ENCODE measurements at regions not wholly inside any gene's neighbourhood (a gene's known extent, or its start where the extent isn't known, plus 50 kb on each side); places are given as distances from the start of the nearest gene placed in this dataset.

DNA sequence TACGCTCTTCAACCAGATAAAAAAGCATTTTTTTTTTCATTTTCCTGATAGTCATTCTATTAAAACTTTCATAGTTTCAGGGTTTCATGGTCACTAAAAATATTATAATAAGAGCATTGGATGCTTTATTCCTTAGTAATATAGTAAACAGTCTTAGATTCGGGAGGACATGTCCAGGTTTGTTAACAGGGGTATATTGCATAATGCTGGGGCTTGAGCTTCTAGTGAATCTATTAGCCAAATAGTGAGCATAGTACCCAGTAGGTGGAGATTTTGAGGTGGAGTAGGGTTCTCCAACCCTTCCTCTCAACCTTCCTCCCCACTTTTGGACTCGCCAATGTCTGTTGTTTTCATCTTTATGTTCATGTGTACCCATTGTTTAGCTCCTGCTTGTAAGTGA is 277.4 kb upstream of the RGS6 start:
- DNase-seq: no peak

DNA sequence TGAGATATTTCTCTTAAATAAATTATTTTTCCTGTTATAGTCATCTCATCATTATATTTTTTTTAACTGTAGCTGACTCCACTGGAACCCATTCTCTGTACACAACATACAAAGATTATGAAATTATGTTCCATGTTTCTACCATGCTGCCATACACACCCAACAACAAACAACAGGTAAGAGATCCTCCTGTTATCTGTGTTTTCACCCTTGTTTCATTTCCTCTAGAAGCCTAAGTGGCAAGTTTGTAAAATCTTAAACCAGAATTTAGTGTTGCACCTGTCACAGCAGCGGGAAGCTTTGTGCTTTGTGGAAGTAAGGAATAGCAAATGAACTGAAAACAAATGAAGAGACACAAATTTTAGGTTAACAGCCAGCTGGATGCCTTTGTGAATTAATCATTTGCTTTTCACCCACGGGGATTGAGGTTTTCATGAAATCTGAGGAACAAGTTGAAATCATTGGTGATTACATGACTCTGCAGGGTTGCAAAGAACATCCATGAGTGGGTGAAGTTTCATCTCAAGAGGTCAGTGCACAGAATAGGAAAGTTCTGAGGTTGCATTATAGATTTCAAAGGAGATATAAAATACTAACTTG is 273.9 kb upstream of the RGS6 start:
- no peak for DNase-seq

DNA sequence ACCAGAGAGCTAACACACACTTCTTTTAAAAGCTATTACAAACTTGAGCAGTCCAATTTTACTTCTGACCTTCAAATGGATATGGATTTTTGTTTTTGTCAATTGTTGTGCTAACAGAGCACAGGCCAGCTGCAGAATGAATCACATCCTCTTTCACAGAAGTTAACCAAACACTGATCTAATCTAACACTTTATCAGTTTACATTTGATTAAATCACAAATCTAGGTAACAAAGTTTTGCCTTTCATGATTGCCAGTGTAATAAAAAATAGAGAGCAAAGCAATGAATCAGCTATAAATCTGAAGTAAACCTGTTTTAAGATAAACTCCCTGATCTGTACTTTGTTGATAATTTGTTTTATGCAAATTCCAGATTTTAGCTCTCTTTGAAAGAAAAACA is 273.1 kb upstream of the RGS6 start:
- no peak for DNase-seq

DNA sequence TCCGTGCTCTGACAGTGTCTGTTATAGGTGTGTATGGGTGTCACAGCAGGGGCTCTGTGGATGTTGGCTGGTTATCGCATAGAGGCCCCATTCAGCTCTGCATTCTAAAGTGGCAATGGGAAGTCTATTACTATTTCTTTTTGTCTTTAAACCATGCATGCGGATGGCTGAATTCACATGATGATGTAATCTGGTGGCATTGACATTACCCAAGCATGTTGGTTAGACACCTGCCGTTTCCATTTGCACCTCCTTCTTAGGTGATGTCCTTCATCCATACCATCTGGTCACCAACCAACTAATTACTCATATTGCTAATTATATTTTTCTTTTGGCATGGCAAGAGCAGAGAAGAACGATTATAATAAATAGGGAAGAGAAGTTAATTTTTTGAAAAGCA is 270.8 kb upstream of the RGS6 start:
- no peak for DNase-seq

DNA sequence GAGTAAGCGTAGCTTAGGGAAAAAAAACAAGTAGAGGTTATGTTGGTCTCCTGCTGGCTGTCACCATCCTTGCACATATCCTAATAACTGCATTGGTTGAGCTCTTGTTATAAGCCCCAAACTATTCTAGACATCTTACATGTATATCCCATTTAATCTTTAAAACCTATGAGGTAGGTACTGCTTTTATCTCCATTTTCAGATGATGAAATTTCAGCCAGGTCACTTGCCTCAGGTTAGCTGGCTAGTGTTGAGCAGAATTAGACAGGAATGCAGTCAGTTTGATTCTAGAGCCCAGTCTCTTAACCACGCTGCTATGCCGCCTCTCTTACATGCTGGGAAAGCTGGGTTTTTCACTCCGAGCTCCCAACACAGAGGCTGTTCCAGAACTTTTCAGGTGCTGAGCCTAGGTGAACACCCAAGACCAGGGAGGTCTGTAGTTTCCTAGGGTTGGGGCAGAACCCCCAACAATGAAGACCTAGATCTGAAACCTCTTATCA is 269.9 kb upstream of the RGS6 start:
- DNase-seq: no peak

DNA sequence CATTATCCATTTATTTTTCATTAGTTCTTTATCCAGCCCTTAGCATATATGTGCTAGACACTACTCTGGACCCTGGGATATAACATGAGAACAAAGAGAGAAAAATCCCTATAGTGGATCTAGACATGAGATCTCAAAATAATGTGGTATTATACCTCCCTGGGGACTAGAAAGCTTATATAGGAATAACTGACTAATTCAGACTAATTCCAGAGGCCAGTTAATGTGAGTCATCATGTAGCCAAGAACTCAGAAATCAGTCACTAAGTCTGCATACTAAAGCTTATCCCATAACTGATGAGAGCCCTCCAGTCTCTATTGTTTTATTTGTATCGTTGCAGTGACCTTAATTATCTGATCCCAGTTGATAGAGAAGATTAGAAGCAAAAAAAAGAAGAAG is 267.1 kb upstream of the RGS6 start:
- no peak for DNase-seq

DNA sequence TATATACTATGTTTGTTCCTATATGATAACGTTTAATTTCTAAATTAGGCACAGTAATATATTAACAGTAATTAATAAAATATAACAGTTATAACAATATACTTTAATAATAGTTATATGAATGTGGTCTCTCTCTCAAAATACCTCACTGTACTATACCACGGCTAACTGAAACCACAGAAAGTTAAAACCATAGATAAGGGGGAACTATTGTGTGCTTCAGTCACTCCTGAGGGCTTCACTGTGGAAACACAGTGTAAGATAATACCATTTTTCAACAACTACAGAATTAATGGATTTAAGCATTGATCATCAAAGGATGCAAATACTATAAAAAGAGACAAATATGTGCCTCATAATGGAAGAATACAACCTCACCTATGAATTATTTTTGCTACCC is 266.4 kb upstream of the RGS6 start:
- no peak for DNase-seq

DNA sequence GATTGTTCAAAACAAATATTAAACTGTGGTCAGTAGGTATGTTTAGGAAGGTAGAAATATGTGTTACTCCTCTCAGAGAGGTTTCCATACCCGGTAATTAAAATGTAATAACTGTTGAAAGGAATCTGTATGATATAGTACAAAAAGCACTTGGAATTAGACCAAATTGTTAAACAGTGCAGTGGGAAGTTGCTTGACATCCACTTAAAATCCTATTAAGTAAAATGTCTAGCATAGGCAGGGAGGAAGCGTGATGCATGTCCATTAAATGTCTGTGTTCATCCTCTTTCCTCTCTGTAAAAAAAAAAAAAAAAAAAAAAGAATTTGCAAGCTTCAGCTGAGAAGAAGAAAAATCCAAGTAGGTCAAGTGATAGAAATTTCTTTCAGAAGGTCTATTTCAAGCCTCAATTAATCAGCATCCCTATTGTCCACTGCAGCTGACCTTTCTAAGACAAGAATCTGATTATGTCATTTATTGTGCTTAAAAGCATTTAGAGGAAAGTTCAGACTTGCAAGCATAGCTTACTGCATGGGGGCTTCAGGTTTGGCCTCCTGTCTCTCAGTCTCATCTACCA is 265.6 kb upstream of the RGS6 start:
- peak; percentile 8 for DNase-seq

DNA sequence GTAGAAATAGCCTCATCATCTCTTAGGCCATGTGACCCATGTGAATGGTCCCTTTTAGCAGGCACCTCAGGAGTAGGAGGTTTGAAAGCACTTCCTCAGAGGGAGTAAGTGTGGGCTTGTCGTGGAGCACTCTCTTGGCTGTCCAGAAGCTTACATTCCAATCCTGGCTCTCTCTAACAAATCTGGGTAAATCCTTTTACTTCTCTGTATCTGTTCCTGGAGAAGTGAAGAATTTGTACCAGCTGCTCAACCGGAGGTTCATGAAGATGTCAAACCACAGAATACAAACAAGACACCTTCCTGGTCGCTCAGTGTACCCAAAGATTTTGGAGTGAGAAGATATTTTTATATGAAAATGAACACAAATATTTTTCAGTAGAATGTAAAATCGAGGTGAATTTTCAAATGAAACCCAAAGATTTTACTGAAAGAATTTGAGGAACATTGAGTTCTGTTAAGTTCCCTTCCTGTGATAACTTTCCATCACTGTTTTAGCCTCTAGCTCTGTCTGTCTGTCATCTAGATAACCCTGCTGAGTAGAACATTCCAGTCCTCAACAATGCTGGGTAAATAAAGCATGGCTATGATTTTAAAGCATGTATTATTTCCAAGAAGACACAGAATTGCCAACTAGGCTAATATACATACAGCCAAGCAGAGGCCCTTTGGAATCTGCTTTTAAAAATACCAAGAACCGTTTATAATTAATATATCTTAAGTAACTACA is 263.9 kb upstream of the RGS6 start:
- DNase-seq: no peak

DNA sequence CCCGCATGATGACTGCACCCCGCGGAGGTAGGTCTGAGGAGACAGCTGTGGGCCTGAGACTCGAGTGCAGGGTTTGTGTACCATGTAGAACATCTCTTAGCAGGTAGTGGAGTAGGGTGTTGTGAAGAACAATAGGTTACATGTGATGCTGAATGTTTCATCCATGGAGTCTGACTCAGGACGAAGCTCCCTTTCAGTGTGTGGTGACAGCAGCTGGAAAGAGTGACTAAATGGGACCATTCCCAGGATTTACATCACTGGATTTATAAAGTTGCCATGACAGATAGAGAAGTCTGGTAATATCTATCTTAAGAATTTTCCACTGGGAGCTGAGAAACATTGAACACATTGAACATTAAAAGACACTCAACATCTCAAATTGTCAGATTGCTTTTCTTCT is 259.6 kb upstream of the RGS6 start:
- DNase-seq: no peak

DNA sequence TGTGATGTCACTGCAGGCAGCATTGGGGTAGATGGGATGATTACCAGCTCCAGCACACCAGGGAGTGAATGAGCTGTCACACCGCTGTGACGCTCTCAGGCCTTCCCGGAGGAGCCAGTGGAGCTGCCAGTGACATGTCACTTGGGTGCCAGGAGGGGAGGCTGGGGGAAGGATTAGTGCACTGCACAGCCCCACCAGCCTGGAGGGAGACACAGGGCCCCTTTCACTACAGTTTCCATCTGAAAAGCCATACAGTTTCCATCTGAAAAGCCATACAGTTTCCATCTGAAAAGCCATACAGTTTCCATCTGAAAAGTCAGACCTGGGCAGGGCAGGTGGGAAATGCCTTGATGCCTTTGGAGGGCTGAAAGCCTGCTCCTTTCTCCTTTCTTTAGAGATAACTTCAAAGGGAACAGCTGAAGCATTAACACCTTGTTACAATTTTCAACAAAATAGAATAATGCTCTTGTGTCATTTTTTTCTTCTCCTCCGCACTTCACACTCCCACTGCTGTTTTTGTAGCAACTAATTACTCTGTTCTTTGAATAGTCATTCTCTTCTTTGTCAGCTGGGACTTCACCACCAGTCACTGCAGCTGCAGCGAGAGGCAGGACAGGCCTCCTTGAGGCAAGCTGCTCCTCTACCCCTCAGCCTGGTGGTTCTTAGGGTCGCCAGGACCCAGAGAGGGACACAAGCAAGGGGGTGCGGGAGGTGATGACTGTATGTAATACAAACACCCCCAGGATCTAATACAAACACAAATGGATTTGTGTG is 256.9 kb upstream of the RGS6 start:
- DNase-seq: no peak

DNA sequence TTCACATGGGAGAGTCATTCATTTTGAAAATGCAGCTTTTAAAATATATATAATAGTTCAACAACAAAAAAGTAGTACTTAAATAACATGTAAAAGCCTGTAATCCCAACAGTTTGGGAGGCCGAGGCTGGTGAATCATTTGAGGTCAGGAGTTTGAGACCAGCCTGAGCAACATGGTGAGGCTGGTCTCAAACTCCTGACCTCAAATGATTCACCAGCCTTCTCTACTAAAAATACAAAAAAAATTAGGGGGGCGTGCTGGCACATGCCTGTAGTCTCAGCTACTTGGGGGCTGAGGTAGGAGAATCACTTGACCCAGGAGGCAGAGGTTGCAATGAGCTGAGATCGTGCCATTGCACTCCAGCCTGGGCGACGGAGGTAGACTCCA is 256.3 kb upstream of the RGS6 start:
- no peak for DNase-seq

DNA sequence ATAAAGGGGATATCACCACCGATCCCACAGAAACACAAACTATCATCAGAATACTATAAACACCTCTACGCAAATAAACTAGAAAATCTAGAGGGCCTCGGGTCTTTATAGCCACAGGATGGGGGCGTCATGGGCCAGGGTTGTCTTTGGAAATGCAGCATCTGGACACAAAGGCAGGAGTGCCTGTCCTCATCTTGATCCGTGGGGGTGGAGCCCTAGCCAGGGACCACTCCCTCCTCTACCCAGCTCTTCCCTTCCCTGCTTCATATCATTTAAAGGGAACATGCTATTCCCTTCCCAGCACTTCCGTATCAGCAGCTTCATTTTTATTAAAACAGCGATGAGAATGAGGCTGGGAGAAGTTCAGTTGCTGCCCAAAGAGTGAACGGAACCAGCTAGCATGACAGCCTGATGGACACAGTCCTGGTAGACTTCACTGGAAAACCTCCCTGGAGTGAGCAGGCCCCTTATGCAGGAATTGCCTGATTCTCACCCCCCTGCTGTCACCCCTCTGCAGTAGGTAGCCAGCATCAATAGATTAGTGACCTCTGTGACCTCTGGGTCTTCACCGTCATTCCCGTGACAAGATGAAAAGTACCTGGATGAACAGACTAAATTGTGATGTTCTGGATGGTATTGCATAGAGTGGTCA is 251.4 kb upstream of the RGS6 start:
- no peak for DNase-seq

DNA sequence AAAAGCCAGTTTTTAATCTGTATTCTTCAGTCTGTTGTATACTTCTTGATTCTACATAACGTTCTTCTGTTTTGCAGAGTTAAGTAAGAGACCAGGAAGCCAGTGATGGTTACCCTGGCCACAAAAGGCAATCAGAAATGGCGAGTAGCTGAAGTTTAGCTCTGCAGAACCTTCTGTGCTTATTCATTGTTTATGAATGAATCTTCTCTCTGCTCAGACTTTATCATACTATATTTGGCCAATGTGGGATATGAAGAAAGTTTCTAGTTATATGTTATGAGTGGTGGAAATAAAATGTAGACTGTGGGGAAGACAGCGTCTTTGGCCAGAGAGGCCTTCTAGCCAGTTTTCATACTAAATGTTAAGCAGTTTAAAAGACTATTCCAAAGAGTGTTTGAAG is 249.9 kb upstream of the RGS6 start:
- no peak for DNase-seq

DNA sequence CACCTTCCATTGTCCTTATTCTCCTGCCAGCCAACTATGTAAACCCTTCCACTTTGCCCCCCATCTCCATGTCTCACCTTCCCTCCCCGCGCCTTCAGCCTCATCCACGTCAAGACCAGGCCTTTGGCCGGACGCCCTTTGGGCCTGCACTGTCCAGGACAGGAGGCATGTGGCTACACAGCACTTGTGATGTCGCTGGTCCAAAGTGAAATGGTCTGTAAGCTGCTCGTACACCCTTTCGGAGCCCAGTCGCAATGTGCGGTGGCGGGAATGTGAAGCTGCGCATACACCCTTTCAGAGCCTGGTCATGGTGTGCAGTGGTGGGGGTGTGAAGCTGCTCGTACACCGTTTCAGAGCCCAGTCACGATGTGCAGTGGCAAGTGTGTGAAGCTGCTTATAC is 247.9 kb upstream of the RGS6 start:
- DNase-seq: no peak

DNA sequence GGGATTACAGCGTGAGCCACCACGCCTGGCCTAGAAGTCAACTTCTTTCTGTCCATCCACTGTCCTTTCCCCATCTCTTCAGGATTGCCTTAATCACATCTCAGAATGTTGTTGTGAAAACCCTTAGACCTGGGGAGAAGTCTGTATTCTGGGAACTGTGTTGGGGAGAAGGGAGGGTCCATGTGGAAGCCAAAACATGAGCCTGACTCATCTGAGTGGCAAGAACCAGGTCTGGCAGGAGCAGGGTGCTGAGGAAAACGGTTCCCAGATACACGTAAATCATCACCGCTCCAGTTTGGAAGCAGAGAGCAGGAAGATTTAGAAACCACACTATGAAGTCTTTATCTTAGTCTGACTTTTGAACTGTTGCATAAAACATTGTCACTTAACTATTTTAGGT is 245.6 kb upstream of the RGS6 start:
- DNase-seq: no peak

DNA sequence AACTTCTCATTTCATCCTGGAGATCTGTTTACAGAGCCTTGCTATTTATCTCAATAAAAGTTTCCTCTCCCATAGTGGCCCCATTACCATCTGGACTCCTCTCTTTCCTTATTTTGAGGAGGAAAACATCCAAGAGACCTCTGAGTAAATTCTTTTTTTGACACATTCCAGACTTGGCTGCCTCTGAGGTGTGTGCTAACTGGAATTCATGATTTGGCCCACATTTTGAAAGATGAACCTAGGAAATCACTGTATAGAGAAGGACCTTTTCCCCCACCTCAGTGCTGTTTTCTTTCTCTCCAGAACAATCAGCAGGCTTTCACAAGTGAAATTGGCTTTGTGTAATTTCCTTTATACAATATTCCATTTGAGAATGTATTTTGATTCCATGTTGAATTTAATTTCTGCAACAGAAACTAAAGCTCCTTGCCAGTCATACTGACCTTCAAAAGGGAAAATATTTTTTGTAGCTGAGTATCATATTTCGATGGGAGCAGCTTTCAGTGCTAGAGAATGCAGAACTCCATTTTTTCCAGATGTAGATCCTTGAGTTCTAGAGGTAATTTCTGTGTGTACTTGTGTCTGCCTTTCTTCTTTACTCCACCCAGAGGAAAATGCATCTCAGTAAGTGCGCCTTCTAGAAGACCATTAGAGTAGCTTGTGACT is 244.9 kb upstream of the RGS6 start:
- DNase-seq: no peak

DNA sequence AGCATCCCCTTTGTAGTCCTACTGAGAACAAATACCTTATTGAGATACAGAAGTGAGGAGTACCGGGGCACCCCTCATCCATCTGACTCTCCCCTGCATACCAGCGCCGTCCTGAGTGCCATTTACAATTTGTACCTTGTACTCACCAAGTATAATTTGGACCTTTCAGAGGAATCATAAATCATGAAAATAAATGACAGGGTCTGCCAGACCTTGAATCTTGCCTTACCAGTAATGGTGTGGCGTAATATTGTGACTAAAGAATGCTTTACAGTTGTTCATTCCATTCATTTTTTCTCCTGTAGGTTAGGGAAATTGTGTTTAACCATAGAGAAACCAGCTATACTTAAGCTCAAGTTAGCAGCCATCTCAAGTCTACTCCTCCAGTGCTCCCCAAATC is 243.7 kb upstream of the RGS6 start:
- DNase-seq: peak; percentile 58

DNA sequence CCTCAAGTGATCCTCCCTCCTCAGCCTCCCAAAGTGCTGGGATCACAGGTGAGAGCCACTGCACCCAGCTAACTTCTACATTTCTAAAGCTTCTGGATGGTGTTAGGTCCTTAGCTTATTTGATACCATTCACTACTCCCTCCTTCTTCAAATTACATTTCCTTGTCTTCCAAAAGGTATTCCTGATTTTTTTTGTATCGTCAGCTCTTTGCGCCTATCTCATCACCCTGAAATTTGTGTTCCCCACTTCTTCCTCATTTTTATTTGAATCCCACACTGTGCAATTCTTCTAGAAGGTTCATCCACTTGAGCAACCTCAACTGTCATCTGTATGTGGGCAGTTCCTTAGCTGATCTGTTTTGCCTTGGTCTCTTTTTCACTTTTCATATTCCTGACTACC is 241.8 kb upstream of the RGS6 start:
- DNase-seq: no peak

DNA sequence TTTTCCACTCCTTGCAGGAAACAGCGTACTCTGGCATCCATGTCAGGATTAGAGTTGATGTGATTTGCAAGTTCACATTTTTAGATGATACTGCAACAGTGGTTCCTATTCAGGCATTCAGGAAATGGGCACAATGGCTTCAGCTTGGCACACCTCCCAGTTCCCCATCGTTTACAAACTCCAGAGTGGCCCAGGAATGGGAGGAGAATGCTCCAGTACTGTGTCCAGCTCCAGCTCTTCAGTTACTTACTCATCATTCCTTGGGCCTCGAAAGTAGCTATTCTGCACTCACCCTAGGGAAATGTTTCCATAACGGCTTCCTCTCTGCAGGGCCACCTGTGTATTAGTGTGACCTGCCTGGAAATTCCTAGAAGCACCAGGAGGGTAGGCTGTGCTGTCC is 239.7 kb upstream of the RGS6 start:
- DNase-seq: no peak

DNA sequence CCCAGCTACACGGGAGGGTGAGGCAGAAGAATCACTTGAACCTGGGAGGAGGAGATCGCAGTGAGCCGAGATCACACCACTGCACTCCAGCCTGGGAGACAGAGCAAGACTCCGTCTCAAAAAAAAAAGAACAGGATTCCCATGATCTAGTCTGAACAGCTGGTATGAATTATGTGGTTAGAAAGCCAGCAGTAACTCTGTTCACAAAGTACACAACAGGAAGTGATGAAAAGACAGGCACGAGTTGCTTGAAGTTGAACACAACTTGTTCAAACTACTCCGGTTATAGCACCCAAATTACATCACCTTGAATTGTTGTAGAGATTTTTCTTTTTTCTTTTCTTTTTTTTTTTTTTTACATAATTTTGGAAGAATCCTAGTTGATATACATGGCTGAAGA is 238.8 kb upstream of the RGS6 start:
- DNase-seq: no peak

DNA sequence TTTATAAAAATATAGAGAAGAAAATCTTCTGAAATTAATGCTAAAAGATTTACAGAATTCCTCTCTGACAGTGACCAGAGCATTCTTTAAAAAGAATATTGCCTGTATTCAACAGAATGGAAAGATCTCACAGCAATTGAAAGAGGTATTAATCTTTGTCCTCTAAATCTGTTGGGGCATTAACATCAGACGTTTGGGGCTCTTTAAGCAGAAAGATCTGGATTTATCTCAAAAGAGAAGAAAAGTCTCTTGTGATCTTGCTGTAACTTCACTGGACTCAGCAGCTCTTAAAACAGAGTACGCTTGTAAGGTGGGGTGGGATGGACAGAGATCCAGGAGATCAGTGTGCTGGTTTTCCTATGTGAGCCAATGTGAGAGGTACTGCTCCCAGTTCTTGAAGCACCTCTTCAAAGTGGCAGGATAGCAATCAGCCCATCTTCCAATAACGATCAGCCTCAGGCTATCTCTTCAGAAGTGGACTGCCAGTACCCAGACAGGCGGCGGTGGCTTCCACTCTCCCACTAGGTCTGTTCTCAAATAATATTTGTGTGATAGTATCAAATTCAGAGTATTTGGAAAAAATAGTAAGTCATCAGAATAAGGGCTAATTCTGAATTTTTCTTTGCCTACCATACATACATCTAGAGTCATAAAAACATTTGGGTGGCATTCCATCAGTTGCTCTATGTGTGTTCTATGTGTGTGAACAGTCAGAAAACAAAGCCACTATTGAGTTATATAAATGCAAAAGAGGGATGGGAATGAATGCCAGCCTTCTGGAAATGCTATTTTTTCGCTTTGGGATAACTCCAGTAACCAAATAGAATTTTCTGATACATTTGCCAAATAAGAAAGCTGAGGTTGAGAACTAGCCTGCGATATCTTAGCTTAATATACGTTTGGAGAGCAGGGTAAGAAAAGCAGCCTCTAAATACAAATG is 237.4 kb upstream of the RGS6 start:
- no peak for DNase-seq
